H7 (cell line): ENCODE measurements at regions not wholly inside any gene's neighbourhood (a gene's known extent, or its start where the extent isn't known, plus 50 kb on each side); places are given as distances from the start of the nearest gene placed in this dataset.

ENCODE experiments used
- DNase-seq: peaks from one replicate; pipeline ENCODE4 v3.0.0; 2012
- H3K27me3 ChIP-seq: 2 replicates; pipeline ENCODE4 v1.6.0; 2011; ENCODE audit warnings: mild to moderate bottlenecking, low read length; ENCODE audit not compliant: control insufficient read depth, insufficient read depth
- H3K36me3 ChIP-seq: replicated peaks from 2 replicates; pipeline ENCODE4 v1.5.1; 2011; ENCODE audit warnings: low read length; ENCODE audit not compliant: control insufficient read depth, insufficient read depth
- H3K4me3 ChIP-seq: 2 replicates; pipeline ENCODE4 v1.5.1; 2011; ENCODE audit warnings: low read depth, mild to moderate bottlenecking, control low read depth, low read length, moderate library complexity; ENCODE audit not compliant: insufficient read depth

DNA sequence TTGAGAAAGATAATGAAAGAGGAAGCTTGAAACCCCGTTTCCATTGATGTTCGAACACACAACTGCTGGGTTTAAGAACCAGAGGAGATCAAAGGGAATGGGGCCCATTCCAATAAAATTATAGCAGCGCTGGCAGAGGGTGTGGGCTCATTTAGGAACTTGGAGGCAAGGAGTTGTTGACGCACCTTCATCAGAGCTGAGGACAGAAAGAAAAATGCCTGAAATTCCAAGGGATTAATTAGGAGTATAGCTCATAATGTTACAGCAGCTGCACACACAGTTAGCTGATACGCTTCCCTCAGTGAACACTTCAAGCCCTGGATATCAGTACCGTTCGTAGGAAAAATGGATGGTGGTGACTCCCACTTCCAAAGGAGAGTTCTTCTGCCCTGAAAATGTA, 127.2 kb downstream of the AXIN2 start:
- H3K4me3 ChIP-seq = no peak overlapping the region
- no peaks in the 10 kb centered on the region; the same call in 1 of the 2 replicates for H3K27me3 ChIP-seq
- no peak for DNase-seq
- H3K36me3 ChIP-seq = no peaks in the 10 kb centered on the region

DNA sequence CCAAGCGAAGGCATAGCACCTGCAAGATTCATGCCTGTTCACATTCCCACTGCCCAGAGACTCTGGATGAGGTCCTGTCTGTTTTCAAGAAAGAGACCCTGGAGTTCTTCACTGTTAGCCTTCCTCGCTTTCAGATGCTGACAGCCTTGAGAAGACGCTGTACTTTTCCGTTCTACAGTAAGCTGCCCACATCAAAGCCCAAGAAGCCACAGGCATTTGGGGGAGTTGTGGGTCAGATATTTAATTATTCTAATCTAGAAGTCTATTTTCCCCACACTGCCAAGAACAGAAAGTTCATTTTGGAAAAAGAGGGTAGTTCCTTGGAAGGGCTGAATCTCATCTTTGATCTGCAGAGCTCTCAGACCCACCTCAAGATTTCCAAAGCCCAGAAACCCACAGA, 127.9 kb downstream of the AXIN2 start:
- H3K4me3 ChIP-seq = no peak overlapping the region
- DNase-seq = no peak
- no peaks in the 10 kb centered on the region for H3K36me3 ChIP-seq

DNA sequence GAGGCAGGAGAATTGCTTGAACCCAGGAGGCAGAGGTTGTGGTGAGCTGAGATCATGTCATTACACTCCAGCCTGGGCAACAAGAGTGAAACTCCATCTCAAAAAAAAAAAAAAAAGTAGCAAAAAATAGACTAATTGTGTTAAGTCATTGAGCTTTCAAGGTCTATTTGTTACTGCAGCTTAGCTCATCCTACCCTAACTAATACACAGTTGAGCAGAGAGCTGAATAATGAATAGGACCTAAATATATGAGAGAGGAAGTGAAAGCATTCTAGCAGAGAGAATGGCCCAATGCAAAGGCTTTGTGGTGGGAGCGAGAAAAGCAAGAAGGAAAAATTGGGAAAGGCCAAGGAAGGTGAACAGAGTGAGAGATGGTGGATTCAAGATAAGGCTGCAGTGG, 128.3 kb downstream of the AXIN2 start:
- no peak for DNase-seq
- no peaks in the 10 kb centered on the region for H3K36me3 ChIP-seq
- no peaks in the 10 kb centered on the region for H3K27me3 ChIP-seq
- no peak overlapping the region for H3K4me3 ChIP-seq

More for the DNA sequence above, 127.9 kb downstream of the AXIN2 start:
- H3K27me3 ChIP-seq = no peaks in the 10 kb centered on the region

DNA sequence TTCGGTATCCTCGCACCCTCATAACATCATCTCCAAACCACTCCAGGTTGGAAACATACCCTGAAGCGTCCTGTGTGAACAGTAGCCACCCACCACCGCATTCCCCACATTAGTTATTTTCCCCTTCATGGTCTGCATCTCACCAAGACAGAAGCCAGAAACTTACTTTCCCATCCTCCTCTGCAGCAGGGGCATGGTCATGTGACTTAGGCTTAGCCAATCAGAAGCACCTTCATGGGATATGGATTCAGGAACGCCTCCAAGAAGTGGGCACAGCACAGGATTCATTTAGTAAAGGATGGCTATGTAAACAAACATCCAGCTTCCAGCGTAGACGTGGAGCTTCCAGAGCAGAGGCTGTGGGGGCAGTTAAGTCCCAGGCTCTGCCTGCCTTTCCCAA, 130.3 kb downstream of the AXIN2 start:
- Histone ChIP-seq H3K36me3 (no peaks in the 10 kb centered on the region), H3K27me3 (no peaks in the 10 kb centered on the region)
- no peak for DNase-seq

DNA sequence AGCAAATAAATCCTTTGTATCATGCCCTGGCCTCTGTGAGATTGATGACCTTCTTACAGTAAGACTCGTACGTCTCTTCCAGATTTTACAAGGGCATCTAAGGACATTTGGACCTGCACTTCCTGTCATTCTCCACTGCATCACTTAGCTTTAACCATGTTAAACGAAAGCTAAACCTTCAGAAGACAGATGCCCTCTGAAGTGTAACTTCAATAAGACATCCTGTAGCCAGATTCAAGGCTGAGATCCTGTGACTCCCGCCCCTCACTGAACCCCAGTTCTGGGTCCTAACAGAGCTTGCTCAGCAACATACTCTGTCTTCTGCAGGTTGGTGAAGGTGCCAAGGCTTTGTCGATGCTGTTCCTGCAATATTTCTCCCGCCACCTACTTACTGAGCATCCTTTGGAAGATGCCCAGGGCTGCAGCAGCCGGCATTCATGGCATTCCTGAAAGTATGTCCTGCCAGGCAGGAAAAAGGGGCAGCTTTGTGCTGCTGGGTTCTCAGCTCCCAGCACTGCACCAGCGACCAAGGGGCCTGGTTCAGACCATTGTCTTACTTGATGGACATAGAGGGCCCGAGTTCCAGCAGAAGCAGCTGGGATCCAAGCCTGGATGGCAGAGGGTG, 131.1 kb downstream of the AXIN2 start:
- DNase-seq = no peak
- H3K4me3 ChIP-seq = no peak overlapping the region
- no peaks in the 10 kb centered on the region for H3K36me3 ChIP-seq
- no peaks in the 10 kb centered on the region for H3K27me3 ChIP-seq

More for the DNA sequence above, 130.3 kb downstream of the AXIN2 start:
- no peak overlapping the region for H3K4me3 ChIP-seq

DNA sequence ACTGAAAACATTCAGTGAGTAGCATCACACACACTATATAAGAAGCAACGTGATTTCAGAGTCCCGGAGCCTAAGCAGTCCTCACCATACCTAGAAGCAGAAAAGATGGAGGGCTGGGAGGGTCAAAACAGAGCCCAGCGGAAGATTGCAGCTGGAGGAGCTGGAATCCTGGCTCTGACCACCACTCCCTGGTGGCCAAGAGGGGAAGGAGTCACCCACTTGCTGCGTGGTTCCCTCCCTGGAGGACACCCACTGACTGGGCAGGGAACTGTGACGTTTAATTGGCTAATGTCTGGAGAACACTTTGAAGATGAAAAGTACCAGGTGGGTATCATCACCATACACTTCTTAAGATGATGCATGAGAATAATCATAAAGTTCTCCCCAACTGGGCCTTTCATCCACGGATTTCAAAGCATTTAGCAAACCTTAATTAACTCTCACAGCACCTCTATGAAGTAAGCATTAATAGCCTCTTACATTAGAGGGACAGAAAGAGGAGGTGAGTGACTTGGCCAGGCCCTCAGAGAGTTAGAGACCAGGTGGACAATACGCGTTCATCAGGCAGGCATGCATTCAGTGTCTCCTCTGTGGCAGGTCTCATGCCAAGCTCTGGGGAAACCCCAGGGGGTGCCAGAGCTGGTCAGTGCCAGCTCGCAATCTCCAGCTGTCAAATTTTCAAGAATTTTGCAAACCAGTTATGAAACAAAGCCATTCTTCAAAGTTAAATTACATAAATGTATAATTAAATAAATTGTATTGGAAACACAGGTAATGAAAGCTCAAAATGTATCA, 137.9 kb downstream of the AXIN2 start:
- no peaks in the 10 kb centered on the region for H3K27me3 ChIP-seq
- DNase-seq = no peak
- H3K4me3 ChIP-seq = no peak overlapping the region
- H3K36me3 ChIP-seq = no peaks in the 10 kb centered on the region

DNA sequence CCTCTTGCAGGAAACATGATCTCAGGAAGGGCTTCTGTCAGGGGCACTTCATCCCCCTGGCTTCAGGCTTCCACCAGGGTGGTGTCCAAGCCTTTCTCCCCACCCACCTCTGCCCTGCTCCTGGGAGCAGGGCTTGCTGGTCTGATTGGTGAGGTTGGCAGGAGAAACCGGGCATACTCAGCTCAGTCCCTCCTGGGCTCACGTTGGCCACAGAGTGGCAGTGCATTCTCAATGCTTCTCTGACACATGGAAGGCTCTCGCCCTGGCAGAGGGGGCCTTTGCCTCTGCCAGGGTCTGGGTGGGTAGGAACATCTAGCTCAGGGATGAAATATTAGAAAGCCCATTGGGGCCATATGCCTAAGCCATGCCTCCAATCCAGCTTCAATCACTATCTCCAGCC, 142.8 kb downstream of the AXIN2 start:
- no peak for DNase-seq
- no peaks in the 10 kb centered on the region for H3K27me3 ChIP-seq
- H3K36me3 ChIP-seq = no peaks in the 10 kb centered on the region
- no peak overlapping the region for H3K4me3 ChIP-seq

DNA sequence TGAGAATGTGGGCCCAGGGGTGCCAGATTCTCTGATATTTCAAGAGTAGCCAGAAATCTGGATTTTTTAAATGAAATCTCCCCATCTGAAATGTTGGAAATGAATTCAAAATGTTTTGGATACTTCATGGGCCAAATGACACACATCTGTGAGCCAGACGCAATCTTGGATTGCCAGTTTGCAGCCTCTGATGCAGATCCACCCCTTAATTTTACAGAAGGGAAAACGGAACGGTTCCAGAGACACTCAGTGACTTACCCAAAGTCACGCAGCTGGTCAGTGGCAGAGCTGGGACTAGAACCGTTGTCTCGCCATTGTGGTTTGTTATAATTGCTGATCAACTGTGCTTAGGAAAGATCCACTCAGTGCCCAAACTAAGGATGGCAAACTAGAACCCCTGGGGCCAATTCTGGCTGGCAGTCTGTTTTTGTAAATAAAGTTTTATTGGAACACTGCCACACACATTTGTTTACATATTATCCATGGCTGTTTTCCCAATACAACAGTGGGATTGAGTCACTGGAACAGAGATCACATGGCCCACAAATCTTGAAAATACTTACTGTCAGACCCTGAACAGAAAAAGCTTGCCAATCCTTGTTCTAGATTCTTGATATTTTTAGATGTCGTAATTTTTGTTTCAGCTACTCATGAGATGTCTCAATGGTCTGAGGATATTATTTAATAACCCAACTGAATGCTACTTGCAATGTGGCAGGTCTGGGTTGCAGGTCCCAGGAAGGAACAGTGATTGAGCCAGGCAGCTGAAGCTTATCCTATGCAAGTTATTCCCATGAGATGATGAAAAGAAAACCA, 143.8 kb downstream of the AXIN2 start:
- DNase-seq = no peak

DNA sequence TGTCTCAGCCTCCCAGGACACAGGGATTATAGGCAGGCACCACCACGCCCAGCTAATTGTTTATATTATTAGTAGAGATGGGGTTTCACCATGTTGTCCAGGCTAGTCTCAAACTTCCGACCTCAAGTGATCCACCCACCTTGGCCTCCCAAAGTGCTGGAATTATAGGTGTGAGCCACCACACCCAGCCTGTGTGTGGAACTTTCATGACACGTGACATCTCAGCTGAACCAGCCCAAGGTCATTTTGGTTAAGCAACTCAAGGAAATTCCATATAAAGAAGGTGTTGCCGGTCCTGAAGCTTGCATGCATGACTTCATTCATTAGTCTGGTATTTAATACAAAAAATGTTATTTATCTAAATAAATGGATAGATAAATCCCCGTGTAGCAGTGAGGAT, 145.5 kb downstream of the AXIN2 start:
- Histone ChIP-seq H3K27me3 (no peaks in the 10 kb centered on the region), H3K36me3 (no peaks in the 10 kb centered on the region), H3K4me3 (no peak overlapping the region)
- DNase-seq = no peak

More for the DNA sequence above, 143.8 kb downstream of the AXIN2 start:
- H3K36me3 ChIP-seq = no peaks in the 10 kb centered on the region
- H3K27me3 ChIP-seq = no peaks in the 10 kb centered on the region
- H3K4me3 ChIP-seq = no peak overlapping the region

DNA sequence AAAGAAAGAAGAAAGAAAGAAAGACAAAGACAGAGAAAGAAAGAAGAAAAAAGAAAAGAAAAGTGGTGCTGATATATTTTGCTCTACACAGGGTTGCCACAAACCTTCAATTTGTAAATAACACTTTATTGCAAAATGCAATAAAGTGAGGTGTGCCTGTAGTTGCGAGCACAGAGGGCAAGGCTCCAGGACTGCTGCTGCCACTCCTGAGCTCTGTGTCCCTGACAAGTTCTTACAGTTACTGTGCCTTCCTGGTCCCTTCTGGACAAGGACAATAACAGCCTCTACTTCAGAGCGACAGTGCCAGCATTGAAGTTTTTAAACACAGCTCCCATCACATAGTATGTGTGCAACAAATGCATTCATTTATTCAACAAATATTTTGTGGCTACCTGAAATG, 148.1 kb downstream of the AXIN2 start:
- Histone ChIP-seq H3K4me3 (no peak overlapping the region), H3K27me3 (no peaks in the 10 kb centered on the region), H3K36me3 (no peaks in the 10 kb centered on the region)
- no peak for DNase-seq

DNA sequence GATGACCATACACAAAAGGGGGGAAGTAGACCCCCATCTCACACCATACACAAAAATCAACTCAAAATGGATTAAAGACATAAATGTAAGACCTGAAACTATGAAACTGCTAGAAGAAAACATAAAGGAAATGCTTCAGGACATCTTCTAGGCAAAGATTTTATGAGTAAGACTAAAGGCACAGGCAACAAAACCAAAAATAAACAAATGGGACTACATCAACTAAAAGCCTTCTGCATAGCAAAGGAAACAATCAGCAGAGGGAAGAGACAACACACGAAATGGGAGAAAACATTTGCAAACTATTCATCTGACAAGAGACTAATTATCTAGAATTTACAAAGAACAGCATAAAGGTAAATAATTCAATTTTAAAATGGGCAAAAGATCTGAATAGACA, 152.1 kb downstream of the AXIN2 start:
- Histone ChIP-seq H3K36me3 (no peaks in the 10 kb centered on the region), H3K4me3 (no peak overlapping the region), H3K27me3 (no peaks in the 10 kb centered on the region)
- no peak for DNase-seq

DNA sequence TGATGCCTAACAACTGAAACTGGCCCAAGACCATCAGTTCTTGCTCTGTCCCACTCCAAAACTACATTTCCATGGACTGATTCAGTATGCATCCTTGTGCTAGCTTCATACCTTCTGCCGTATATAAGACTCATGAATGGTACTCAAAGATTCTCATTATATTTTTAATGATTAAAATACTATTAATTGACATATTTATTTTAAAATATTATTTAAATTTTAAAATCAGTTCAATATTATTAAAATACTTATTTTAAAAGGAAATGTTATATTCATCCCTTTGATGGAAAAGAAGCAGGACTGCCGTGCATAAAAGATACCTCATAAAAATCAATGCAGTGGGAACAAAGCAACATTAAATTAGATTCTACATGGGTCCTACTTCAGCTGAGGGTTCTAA, 153.4 kb downstream of the AXIN2 start:
- Histone ChIP-seq H3K4me3 (no peak overlapping the region), H3K36me3 (no peaks in the 10 kb centered on the region), H3K27me3 (no peaks in the 10 kb centered on the region)
- no peak for DNase-seq

DNA sequence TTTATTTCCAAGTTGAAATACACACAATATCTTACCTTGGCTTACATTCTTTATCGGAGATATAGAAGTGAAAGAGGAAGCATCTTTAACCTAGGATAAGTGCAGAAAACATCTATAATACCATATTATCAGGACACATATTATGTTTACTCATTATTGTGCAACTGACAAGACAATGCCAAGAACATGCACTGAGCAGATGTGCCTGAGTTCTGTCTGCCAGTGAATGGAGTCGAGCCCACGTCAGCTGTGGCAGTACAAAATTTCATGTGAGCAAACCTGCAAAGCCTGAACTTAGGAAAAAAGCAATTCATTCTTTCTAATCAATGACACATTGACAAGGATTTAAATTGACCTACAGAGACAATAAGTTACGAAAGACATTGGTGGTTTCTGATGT, 154.4 kb downstream of the AXIN2 start:
- H3K36me3 ChIP-seq = no peaks in the 10 kb centered on the region
- no peak overlapping the region for H3K4me3 ChIP-seq
- no peaks in the 10 kb centered on the region for H3K27me3 ChIP-seq
- DNase-seq = no peak

DNA sequence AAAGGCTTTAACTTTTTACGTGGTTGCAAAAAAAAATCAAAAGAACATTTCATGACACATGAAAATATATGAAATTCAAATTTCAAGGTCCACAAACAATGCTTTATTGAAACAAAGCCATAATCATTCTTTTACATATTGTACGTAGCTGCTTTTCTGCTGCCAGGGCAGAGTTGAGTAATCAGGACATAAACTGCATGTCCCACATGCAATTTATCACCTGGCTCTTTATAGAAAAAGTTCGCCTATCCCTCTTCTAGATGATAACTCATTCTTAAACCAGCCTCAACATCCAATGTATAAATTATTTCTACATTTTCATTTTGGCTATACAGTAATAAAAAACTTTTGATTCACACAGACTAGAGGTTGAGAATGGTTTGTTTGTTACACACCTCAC, 154.9 kb downstream of the AXIN2 start:
- H3K36me3 ChIP-seq = no peaks in the 10 kb centered on the region
- H3K4me3 ChIP-seq = no peak overlapping the region
- no peak for DNase-seq
- H3K27me3 ChIP-seq = no peaks in the 10 kb centered on the region

DNA sequence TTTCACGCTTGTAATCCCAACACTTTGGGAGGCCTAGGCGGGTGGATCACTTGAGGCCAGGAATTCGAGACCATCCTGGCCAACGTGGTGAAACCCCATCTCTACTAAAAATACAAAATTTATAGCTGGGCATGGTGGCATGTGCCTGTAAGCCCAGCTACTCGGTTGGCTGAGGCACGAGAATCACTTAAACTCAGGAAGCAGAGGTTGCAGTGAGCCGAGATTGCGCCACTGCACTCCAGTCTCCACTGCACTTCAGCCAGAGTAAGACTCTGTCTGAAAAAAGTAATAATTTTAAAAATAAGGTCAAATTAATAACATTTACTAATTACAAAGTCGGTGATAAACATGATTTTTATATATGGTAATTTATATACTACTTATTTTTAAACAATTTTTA, 155.9 kb downstream of the AXIN2 start:
- H3K27me3 ChIP-seq = no peaks in the 10 kb centered on the region
- H3K4me3 ChIP-seq = no peak overlapping the region
- no peaks in the 10 kb centered on the region for H3K36me3 ChIP-seq
- DNase-seq = no peak
